VCaP (cell line): ENCODE measurements at regions not wholly inside any gene's neighbourhood (a gene's known extent, or its start where the extent isn't known, plus 50 kb on each side); places are given as distances from the start of the nearest gene placed in this dataset.
A peak's percentile ranks its signal among the peaks of the same experiment; 100 is the strongest.

Source experiments
- H3K27ac ChIP-seq: fragments of 450-650 bp; 2 replicates; pipeline ENCODE4 v1.5.1; 2017
- CTCF ChIP-seq: fragments of 450-650 bp; conservative IDR thresholded peaks from 2 replicates; pipeline ENCODE4 v1.5.1; 2017; ENCODE audit warnings: mild to moderate bottlenecking, moderate library complexity

GRCh38 chrX:27924718-27925117 is 56.5 kb downstream of the DCAF8L1 start:
- TF ChIP-seq CTCF = no peak
- no peak overlapping the region for H3K27ac ChIP-seq

- no peak for TF ChIP-seq CTCF
- H3K27ac ChIP-seq = no peak overlapping the region
Measured at GRCh38 chrX:27924261-27924660, 57.0 kb downstream of the DCAF8L1 start.

GRCh38 chrX:27918799-27919198 is 62.5 kb downstream of the DCAF8L1 start:
- H3K27ac ChIP-seq = no peak overlapping the region
- TF ChIP-seq CTCF = peak; percentile 55

- H3K27ac ChIP-seq = no peak overlapping the region
- no peak for TF ChIP-seq CTCF
Measured at GRCh38 chrX:27917713-27918500, 63.3 kb downstream of the DCAF8L1 start.

- TF ChIP-seq CTCF = no peak
Measured at GRCh38 chrX:27915617-27916016, 65.6 kb downstream of the DCAF8L1 start.

GRCh38 chrX:27910412-27910811 is 70.8 kb downstream of the DCAF8L1 start:
- no peak overlapping the region for H3K27ac ChIP-seq
- TF ChIP-seq CTCF = no peak

More at GRCh38 chrX:27915617-27916016, 65.6 kb downstream of the DCAF8L1 start:
- H3K27ac ChIP-seq = no peak overlapping the region

GRCh38 chrX:27903960-27904359 is 77.3 kb downstream of the DCAF8L1 start:
- no peak for TF ChIP-seq CTCF
- no peak overlapping the region for H3K27ac ChIP-seq
